ENCODE measurements at regions not wholly inside any gene's neighbourhood (a gene's known extent, or its start where the extent isn't known, plus 50 kb on each side); places are given as distances from the start of the nearest gene placed in this dataset.
A peak's percentile ranks its signal among the peaks of the same experiment; 100 is the strongest.

DNA sequence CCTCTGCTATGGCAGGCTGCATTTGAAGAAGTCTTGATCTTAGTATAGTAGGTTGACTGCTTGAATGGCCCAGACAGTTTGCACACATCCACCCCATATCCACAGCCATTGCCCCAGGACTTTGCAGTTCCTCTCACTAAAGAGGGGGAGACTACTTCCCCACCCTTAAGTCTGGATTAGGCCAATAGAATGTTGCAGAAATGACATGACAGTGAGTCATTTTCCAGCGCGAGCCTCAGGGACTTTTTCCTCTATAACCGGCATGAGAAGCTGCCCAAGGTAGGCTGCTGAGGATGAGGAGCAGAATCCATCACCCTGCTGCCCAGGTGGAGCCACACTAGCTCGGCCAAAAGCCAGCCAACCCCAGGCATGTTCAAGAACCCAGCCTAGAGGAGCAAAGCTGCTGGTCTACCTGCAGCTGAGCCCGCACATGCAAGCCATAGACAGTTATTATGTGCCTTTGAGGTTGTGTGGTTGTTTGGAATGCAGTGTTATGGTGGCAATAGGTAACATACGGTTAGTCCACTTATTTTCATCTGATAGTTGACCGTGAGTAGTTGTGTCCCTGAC lies 113.9 kb downstream of the TLE3 start:
- ChIA-PET CTCF (interaction anchor here (0.6 to 0.8 kb wide), 2 partner anchors 9 to 10 kb away, joined by 3 read pairs; no protein-coding TSS in a partner anchor), POLR2A (no interaction called here)
- DNase-seq = no peak

DNA sequence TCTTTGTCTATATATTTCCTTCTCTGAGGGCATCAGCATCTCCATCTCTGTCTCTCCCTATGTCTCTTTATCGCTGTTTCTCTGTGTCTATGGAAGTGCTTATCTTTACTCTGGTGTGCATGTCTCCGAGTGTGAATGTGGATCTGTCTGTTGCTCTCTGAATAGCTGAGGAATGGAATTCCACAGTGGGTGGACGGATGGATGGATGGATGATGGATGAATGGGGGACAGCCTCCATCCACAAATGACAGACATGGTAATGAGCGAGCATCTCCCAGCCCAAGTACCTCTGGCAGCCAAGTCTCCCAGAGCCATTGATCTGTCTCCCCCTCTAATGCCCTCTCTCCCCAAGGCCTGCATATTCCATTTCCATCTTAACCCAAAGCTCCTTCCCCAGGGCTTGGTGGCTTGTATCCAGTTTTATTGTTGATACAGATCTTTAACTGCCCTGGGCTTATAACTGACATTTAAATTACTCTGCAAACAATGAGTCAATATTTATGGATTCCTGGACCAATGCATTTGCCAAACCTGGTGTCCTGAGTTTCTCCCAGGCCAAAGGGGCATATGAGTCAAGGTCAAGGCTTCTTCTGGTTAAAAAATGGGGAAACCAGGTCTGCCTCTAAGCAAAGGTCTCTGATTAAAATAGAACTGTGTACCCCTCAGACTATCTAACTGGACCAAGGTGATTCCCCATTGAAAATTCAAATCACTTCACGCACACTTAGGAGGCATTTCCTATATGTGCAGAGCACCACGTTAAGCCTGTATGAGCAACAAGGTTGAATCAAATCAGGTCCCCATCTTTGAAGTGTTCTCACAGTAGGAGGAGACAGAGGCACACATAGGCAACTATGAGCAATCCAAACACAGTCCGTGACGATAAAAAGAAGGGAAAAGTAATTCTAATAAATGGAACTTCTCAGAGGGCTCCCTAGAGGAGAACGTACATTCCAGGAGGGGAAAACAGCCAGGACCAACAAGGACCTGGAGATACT lies 109.9 kb downstream of the TLE3 start:
- no peaks in the 10 kb centered on the region for H3K9me2 ChIP-seq
- no peaks in the 10 kb centered on the region for H3K36me3 ChIP-seq (replicated peaks in 1 of 2; ENCODE audit: control insufficient read depth in 1 of 2, insufficient read depth in 2 of 2, low read length in 1 of 2)
- WGBS (ENCODE audit: low lambda C conversion rate) = 70% methylated on average over 9 of the region's 9 CpGs
- DNase-seq = no peak
- H3K9me3 ChIP-seq = no peaks in the 10 kb centered on the region
- TF ChIP-seq ELF1 (IDR thresholded peaks at IDR 0.05) = no peak
- TF ChIP-seq PBX3 (IDR thresholded peaks at IDR 0.05) = no peak
- H3K4me3 ChIP-seq (ENCODE audit: low read depth in 2 of 2, low read length in 1 of 2) = no peak overlapping the region
- no peak overlapping the region for H2AFZ ChIP-seq (ENCODE audit: low read depth)
- no peaks in the 10 kb centered on the region for H4K20me1 ChIP-seq (ENCODE audit: insufficient read depth)
- peaks cover 7% of the 10 kb centered on the region for H3K27me3 ChIP-seq (ENCODE audit: insufficient read depth)
- ChIA-PET POLR2A (no interaction called here), CTCF (interaction anchor here (1.3 to 1.6 kb wide), 2 partner anchors 24 to 48 kb away, joined by 3 read pairs; no protein-coding TSS in a partner anchor)
- no peaks in the 10 kb centered on the region; a peak in 1 of 4 replicates for H3K4me1 ChIP-seq (ENCODE audit: control insufficient read depth in 1 of 2, insufficient read depth in 2 of 2, low read depth in 1 of 2, low read length in 1 of 2)
- no peak overlapping the region for H3K9ac ChIP-seq
- no peak overlapping the region for H3K4me2 ChIP-seq
- H3K27ac ChIP-seq (ENCODE audit: low read depth in 2 of 2, low read length in 1 of 2) = no peak overlapping the region
- no peaks in the 10 kb centered on the region for H3K79me2 ChIP-seq (ENCODE audit: insufficient read depth)
- no peaks in the 10 kb centered on the region for H3F3A ChIP-seq (replicated peaks; ENCODE audit: insufficient read depth)

More for the DNA sequence above, 113.9 kb downstream of the TLE3 start:
- no peaks in the 10 kb centered on the region for H3K9me2 ChIP-seq
- H2AFZ ChIP-seq (ENCODE audit: low read depth) = no peak overlapping the region
- no peaks in the 10 kb centered on the region; a peak in 1 of 4 replicates for H3K4me1 ChIP-seq (ENCODE audit: control insufficient read depth in 1 of 2, insufficient read depth in 2 of 2, low read depth in 1 of 2, low read length in 1 of 2)
- no peak overlapping the region for H3K27ac ChIP-seq (ENCODE audit: low read depth in 2 of 2, low read length in 1 of 2)
- no peaks in the 10 kb centered on the region for H3K36me3 ChIP-seq (replicated peaks in 1 of 2; ENCODE audit: control insufficient read depth in 1 of 2, insufficient read depth in 2 of 2, low read length in 1 of 2)
- no peak overlapping the region for H3K9ac ChIP-seq
- no peak overlapping the region for H3K4me2 ChIP-seq
- no peaks in the 10 kb centered on the region for H3F3A ChIP-seq (replicated peaks; ENCODE audit: insufficient read depth)
- no peaks in the 10 kb centered on the region for H3K79me2 ChIP-seq (ENCODE audit: insufficient read depth)
- H4K20me1 ChIP-seq (ENCODE audit: insufficient read depth) = no peaks in the 10 kb centered on the region
- WGBS (ENCODE audit: low lambda C conversion rate) = 40% methylated on average over 7 of the region's 7 CpGs
- H3K27me3 ChIP-seq (ENCODE audit: insufficient read depth) = peaks cover 11% of the 10 kb centered on the region
- peak; percentile 32; the same call in 1 of the 2 replicates for TF ChIP-seq FOSL2 (IDR thresholded peaks at IDR 0.05; ENCODE audit: borderline replicate concordance, low read depth)
- no peak for TF ChIP-seq NRF1 (IDR thresholded peaks at IDR 0.05; ENCODE audit: low read depth, low read length)
- no peak overlapping the region for H3K4me3 ChIP-seq (ENCODE audit: low read depth in 2 of 2, low read length in 1 of 2)
- no peaks in the 10 kb centered on the region for H3K9me3 ChIP-seq

DNA sequence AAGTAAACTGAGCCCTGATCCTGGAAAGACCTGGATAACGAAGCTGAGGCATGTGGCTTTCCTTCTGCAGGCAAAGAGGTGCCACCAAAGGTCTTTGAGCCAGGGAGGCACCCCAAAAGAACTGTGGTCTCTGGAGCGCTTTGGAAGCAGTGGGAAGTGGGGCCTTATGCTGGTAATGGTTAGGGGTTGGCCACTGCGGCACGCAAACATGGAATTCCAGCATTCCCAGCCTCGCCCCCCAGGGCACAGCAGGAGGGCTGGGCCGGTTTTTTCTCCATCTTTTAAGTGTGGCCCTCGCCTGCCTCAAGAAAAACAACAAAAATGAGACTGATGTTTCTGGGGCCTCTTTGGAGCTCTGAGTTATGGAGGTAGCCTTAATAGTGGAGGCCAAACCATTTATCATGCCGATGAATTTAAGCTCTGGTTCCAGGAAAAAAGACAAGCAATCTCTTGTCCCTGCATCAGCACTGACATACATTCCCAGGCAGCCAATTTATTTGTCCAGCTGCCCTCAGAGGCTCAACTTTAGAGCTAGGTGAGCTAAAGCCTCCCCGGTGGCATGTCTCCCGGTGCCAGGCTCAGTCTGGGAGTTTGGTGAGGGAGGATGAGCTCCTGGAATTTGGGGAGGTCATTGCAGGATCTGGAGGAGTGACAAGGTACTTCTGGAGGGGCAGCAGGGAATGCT lies 109.0 kb downstream of the TLE3 start:
- no peak overlapping the region for H3K27ac ChIP-seq (ENCODE audit: low read depth in 2 of 2, low read length in 1 of 2)
- TF ChIP-seq TAF1 (IDR thresholded peaks at IDR 0.05; ENCODE audit: borderline replicate concordance, low read depth, low read length) = no peak
- TF ChIP-seq TEAD4 (IDR thresholded peaks at IDR 0.05; ENCODE audit: borderline replicate concordance, insufficient read depth) = no peak
- TF ChIP-seq FOSL2 (IDR thresholded peaks at IDR 0.05; ENCODE audit: borderline replicate concordance, low read depth) = no peak
- no peak for TF ChIP-seq SMC3 (IDR thresholded peaks at IDR 0.05; ENCODE audit: low read depth, low read length)
- no peak for TF ChIP-seq CHD2 (IDR thresholded peaks at IDR 0.05; ENCODE audit: low read length, partially characterized antibody)
- no peak for TF ChIP-seq NRF1 (IDR thresholded peaks at IDR 0.05; ENCODE audit: low read depth, low read length)
- no peak for TF ChIP-seq MXI1 (IDR thresholded peaks at IDR 0.05; ENCODE audit: low read depth, low read length)
- TF ChIP-seq, protein P1, sequence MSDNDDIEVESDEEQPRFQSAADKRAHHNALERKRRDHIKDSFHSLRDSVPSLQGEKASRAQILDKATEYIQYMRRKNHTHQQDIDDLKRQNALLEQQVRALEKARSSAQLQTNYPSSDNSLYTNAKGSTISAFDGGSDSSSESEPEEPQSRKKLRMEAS (IDR thresholded peaks at IDR 0.05; ENCODE audit: low read depth) = no peak
- TF ChIP-seq, protein P2, sequence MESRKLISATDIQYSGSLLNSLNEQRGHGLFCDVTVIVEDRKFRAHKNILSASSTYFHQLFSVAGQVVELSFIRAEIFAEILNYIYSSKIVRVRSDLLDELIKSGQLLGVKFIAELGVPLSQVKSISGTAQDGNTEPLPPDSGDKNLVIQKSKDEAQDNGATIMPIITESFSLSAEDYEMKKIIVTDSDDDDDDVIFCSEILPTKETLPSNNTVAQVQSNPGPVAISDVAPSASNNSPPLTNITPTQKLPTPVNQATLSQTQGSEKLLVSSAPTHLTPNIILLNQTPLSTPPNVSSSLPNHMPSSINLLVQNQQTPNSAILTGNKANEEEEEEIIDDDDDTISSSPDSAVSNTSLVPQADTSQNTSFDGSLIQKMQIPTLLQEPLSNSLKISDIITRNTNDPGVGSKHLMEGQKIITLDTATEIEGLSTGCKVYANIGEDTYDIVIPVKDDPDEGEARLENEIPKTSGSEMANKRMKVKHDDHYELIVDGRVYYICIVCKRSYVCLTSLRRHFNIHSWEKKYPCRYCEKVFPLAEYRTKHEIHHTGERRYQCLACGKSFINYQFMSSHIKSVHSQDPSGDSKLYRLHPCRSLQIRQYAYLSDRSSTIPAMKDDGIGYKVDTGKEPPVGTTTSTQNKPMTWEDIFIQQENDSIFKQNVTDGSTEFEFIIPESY (IDR thresholded peaks at IDR 0.05; ENCODE audit: borderline replicate concordance, low read depth) = no peak
- TF ChIP-seq GABPA (IDR thresholded peaks at IDR 0.05; ENCODE audit: low read depth) = no peak
- no peak for TF ChIP-seq USF2 (IDR thresholded peaks at IDR 0.05; ENCODE audit: borderline replicate concordance, low read depth, low read length)

More for the DNA sequence above, 109.0 kb downstream of the TLE3 start:
- Histone ChIP-seq H3K9me2 (no peaks in the 10 kb centered on the region), H3K79me2 (ENCODE audit: insufficient read depth) (no peaks in the 10 kb centered on the region), H3K9me3 (no peaks in the 10 kb centered on the region), H3K4me2 (no peak overlapping the region), H3K4me1 (ENCODE audit: control insufficient read depth in 1 of 2, insufficient read depth in 2 of 2, low read depth in 1 of 2, low read length in 1 of 2) (no peaks in the 10 kb centered on the region; a peak in 1 of 4 replicates), H3K9ac (no peak overlapping the region), H3K4me3 (ENCODE audit: low read depth in 2 of 2, low read length in 1 of 2) (no peak overlapping the region), H4K20me1 (ENCODE audit: insufficient read depth) (no peaks in the 10 kb centered on the region), H2AFZ (ENCODE audit: low read depth) (no peak overlapping the region), H3F3A (replicated peaks; ENCODE audit: insufficient read depth) (no peaks in the 10 kb centered on the region), H3K36me3 (replicated peaks in 1 of 2; ENCODE audit: control insufficient read depth in 1 of 2, insufficient read depth in 2 of 2, low read length in 1 of 2) (no peaks in the 10 kb centered on the region), H3K27me3 (ENCODE audit: insufficient read depth) (peaks cover 5% of the 10 kb centered on the region; the same call in 1 of the 2 replicates)
- ChIA-PET POLR2A (no interaction called here), CTCF (interaction anchor here (1.0 kb wide), 1 partner anchor 12 kb away, joined by 3 read pairs; no protein-coding TSS in a partner anchor)
- 67% methylated on average over 10 of the region's 10 CpGs for WGBS (ENCODE audit: low lambda C conversion rate)
- no peak for DNase-seq

Data from SK-N-SH (cell line).